GM23338 (cell line): ENCODE measurements at regions not wholly inside any gene's neighbourhood (a gene's known extent, or its start where the extent isn't known, plus 50 kb on each side); places are given as distances from the start of the nearest gene placed in this dataset.

Source experiments
- ATAC-seq: fragments of 200-7000 bp; cut with Tn5 transposase; 3 replicates; pipeline ENCODE4 v1.9.1; 2020
- DNase-seq: peaks from one replicate; pipeline ENCODE4 v3.0.0-alpha.2; 2015; ENCODE audit warnings: low spot score
- H2AFZ ChIP-seq: fragments of 200-600 bp; sonication (generic); 2 replicates; pipeline ENCODE4 v1.8.0; 2016; ENCODE audit warnings: antibody characterized with exemption, mild to moderate bottlenecking, moderate library complexity
- H3F3A ChIP-seq: fragments of 200-600 bp; sonication (generic); replicated peaks from 2 replicates; pipeline ENCODE4 v1.8.0; 2017; ENCODE audit warnings: antibody characterized with exemption, mixed run types, low read depth
- H3K27ac ChIP-seq: fragments of 200-600 bp; sonication (generic); 2 replicates; pipeline ENCODE4 v1.6.1; 2016; ENCODE audit warnings: low read depth
- H3K27me3 ChIP-seq: fragments of 200-600 bp; sonication (generic); 2 replicates; pipeline ENCODE4 v1.8.0; 2016; ENCODE audit warnings: mild to moderate bottlenecking, mixed run types, moderate library complexity; ENCODE audit not compliant: insufficient read depth
- H3K36me3 ChIP-seq: fragments of 200-600 bp; sonication (generic); 2 replicates; pipeline ENCODE4 v1.8.0; 2016; ENCODE audit warnings: mild to moderate bottlenecking; ENCODE audit not compliant: insufficient read depth
- H3K4me1 ChIP-seq: fragments of 200-600 bp; sonication (generic); 2 replicates; pipeline ENCODE4 v1.8.0; 2016; ENCODE audit warnings: mild to moderate bottlenecking, moderate library complexity; ENCODE audit not compliant: insufficient read depth
- H3K4me2 ChIP-seq: fragments of 200-600 bp; sonication (generic); 2 replicates; pipeline ENCODE4 v1.7.1; 2017; ENCODE audit warnings: mixed run types
- H3K4me3 ChIP-seq: fragments of 200-600 bp; sonication (generic); 2 replicates; pipeline ENCODE4 v1.6.1; 2016; ENCODE audit warnings: mixed run types
- H3K79me2 ChIP-seq: fragments of 200-600 bp; sonication (generic); replicated peaks from 2 replicates; pipeline ENCODE4 v1.8.0; 2017; ENCODE audit warnings: mild to moderate bottlenecking; ENCODE audit not compliant: insufficient read depth
- H3K9me2 ChIP-seq: fragments of 200-600 bp; sonication (generic); 2 replicates; pipeline ENCODE4 v1.8.0; 2017; ENCODE audit not compliant: insufficient read depth
- H4K20me1 ChIP-seq: fragments of 200-600 bp; sonication (generic); replicated peaks from 2 replicates; pipeline ENCODE4 v1.8.0; 2017; ENCODE audit warnings: mild to moderate bottlenecking; ENCODE audit not compliant: insufficient read depth
- H3K27ac Mint-ChIP-seq: 2 replicates; pipeline ENCODE4 v1.8.0; 2020; ENCODE audit warnings: inconsistent platforms, mild to moderate bottlenecking, moderate library complexity, mixed read lengths
- H3K27me3 Mint-ChIP-seq: 3 replicates; pipeline ENCODE4 v1.8.0; 2022; ENCODE audit warnings: low read depth, mild to moderate bottlenecking, moderate library complexity, mixed read lengths, inconsistent platforms; ENCODE audit not compliant: insufficient read depth, poor library complexity
- H3K36me3 Mint-ChIP-seq: 3 replicates; pipeline ENCODE4 v1.8.0; 2021; ENCODE audit warnings: low read depth, mild to moderate bottlenecking, inconsistent platforms, moderate library complexity, mixed read lengths
- H3K4me1 Mint-ChIP-seq: 3 replicates; pipeline ENCODE4 v1.8.0; 2020; ENCODE audit warnings: mild to moderate bottlenecking, inconsistent platforms, mixed read lengths
- H3K4me3 Mint-ChIP-seq: 3 replicates; pipeline ENCODE4 v1.8.0; 2021; ENCODE audit warnings: moderate library complexity, mild to moderate bottlenecking, inconsistent platforms, mixed read lengths
- H3K9me3 Mint-ChIP-seq: 3 replicates; pipeline ENCODE4 v1.8.0; 2020; ENCODE audit warnings: moderate library complexity, mild to moderate bottlenecking, inconsistent platforms, mixed read lengths
- CREB1 ChIP-seq: fragments of 250-450 bp; sonication (Bioruptor Pico); IDR thresholded peaks from 2 replicates; pipeline ENCODE4 v1.5.0; 2020; ENCODE audit warnings: low read depth, mild to moderate bottlenecking, moderate library complexity
- CTCF ChIP-seq, 2 experiments: fragments of 200-600 bp in 1 of 2; sonication (generic) in 1 of 2; conservative IDR thresholded peaks; 2 replicates each; pipeline versions ENCODE4 v1.5.1 to v1.6.1; 2016 to 2017; ENCODE audit warnings: antibody characterized with exemption in 2 of 2, low read depth in 2 of 2, mild to moderate bottlenecking in 2 of 2, moderate library complexity in 1 of 2
- EZH2 ChIP-seq: fragments of 200-600 bp; sonication (generic); IDR thresholded peaks from one replicate; pipeline ENCODE4 v1.8.0; 2017; ENCODE audit warnings: antibody characterized with exemption, mild to moderate bottlenecking, low read depth; ENCODE audit not compliant: unreplicated experiment
- EZH2phosphoT487 ChIP-seq: fragments of 200-600 bp; sonication (generic); IDR thresholded peaks from one replicate; pipeline ENCODE4 v1.8.1; 2018; ENCODE audit warnings: antibody characterized with exemption; ENCODE audit not compliant: unreplicated experiment
- JUNB ChIP-seq: IDR thresholded peaks from one replicate; pipeline ENCODE4 v1.6.1; 2016; ENCODE audit warnings: antibody characterized with exemption; ENCODE audit not compliant: unreplicated experiment
- STAT1 ChIP-seq: IDR thresholded peaks from one replicate; pipeline ENCODE4 v1.6.1; 2016; ENCODE audit warnings: antibody characterized with exemption; ENCODE audit not compliant: unreplicated experiment
- ZNF114 ChIP-seq: fragments of 250-450 bp; sonication (Bioruptor Pico); IDR thresholded peaks from 2 replicates; pipeline ENCODE4 v1.5.0; 2020; ENCODE audit warnings: mild to moderate bottlenecking, moderate library complexity
- ZNF331 ChIP-seq: fragments of 250-450 bp; sonication (Bioruptor Pico); IDR thresholded peaks from 2 replicates; pipeline ENCODE4 v1.5.0; 2020; ENCODE audit warnings: low read depth, mild to moderate bottlenecking, moderate library complexity
- ZNF462 ChIP-seq: fragments of 250-450 bp; sonication (Bioruptor Pico); IDR thresholded peaks from 2 replicates; pipeline ENCODE4 v1.5.0; 2020; ENCODE audit warnings: mild to moderate bottlenecking, moderate library complexity
- TF ChIP-seq, protein P1 (sequence below): IDR thresholded peaks from one replicate; pipeline ENCODE4 v1.6.1; 2018; ENCODE audit warnings: antibody characterized with exemption; ENCODE audit not compliant: unreplicated experiment

DNA sequence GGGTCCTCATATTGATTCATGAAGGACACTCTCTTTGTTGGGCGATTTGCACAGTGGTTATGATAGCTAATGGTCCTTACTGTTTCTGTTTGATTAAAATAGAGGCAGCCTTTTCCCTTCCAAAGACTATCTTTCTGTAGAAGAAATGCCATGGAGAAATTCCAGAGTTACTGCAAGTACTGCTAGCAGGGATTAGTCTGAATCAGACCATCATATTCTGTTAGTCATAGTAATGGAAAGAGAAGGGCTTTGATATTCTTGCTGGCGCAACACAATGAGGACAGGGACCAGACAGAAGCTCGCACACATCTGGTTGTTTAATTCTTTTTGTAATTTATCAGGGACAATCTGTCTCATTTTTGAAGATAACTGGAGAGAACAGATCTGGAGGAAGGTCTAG, 304.5 kb upstream of the FZD8 start:
- DNase-seq = no peak
- no peak overlapping the region for H3K4me3 ChIP-seq
- TF ChIP-seq CREB1 (CRISPR knock-in tag) (no peak), ZNF462 (CRISPR knock-in tag) (no peak), EZH2phosphoT487 (no peak), STAT1 (no peak), JUNB (no peak), ZNF331 (no peak), CTCF (conservative IDR thresholded peaks at IDR 0.05; ENCODE audit: low read depth in 2 of 2) (no peak), ZNF114 (CRISPR knock-in tag) (no peak), EZH2 (no peak)
- TF ChIP-seq, protein P1, sequence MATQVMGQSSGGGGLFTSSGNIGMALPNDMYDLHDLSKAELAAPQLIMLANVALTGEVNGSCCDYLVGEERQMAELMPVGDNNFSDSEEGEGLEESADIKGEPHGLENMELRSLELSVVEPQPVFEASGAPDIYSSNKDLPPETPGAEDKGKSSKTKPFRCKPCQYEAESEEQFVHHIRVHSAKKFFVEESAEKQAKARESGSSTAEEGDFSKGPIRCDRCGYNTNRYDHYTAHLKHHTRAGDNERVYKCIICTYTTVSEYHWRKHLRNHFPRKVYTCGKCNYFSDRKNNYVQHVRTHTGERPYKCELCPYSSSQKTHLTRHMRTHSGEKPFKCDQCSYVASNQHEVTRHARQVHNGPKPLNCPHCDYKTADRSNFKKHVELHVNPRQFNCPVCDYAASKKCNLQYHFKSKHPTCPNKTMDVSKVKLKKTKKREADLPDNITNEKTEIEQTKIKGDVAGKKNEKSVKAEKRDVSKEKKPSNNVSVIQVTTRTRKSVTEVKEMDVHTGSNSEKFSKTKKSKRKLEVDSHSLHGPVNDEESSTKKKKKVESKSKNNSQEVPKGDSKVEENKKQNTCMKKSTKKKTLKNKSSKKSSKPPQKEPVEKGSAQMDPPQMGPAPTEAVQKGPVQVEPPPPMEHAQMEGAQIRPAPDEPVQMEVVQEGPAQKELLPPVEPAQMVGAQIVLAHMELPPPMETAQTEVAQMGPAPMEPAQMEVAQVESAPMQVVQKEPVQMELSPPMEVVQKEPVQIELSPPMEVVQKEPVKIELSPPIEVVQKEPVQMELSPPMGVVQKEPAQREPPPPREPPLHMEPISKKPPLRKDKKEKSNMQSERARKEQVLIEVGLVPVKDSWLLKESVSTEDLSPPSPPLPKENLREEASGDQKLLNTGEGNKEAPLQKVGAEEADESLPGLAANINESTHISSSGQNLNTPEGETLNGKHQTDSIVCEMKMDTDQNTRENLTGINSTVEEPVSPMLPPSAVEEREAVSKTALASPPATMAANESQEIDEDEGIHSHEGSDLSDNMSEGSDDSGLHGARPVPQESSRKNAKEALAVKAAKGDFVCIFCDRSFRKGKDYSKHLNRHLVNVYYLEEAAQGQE = no peak
- peaks cover 5% of the 10 kb centered on the region; the same call in 1 of the 2 replicates for H3K9me2 ChIP-seq
- no peak overlapping the region; the same call in 1 of the 2 replicates for H2AFZ ChIP-seq
- H3K27me3 ChIP-seq = no peaks in the 10 kb centered on the region
- Mint-ChIP-seq H3K36me3 (no peaks in the 10 kb centered on the region; the same call in 2 of the 3 replicates), H3K9me3 (no peaks in the 10 kb centered on the region), H3K27ac (no peak overlapping the region), H3K4me3 (no peak overlapping the region), H3K27me3 (no peaks in the 10 kb centered on the region), H3K4me1 (peaks cover 27% of the 10 kb centered on the region)
- no peak for ATAC-seq
- H3K4me2 ChIP-seq = no peak overlapping the region
- no peaks in the 10 kb centered on the region for H4K20me1 ChIP-seq
- no peaks in the 10 kb centered on the region for H3F3A ChIP-seq
- no peaks in the 10 kb centered on the region for H3K36me3 ChIP-seq
- no peak overlapping the region for H3K27ac ChIP-seq
- H3K4me1 ChIP-seq = peaks cover 12% of the 10 kb centered on the region
- no peaks in the 10 kb centered on the region for H3K79me2 ChIP-seq
